H1 (cell line): ENCODE measurements at regions not wholly inside any gene's neighbourhood (a gene's known extent, or its start where the extent isn't known, plus 50 kb on each side); places are given as distances from the start of the nearest gene placed in this dataset.

ENCODE experiments used
- CTCF ChIA-PET: fragments of 300-600 bp; sonication (Branson Sonifier 250); formaldehyde crosslinking; loops from one replicate; lab custom pipeline; 2021; ENCODE audit not compliant: partially characterized antibody; lab: Charles Lee
- POLR2A ChIA-PET: fragments of 300-600 bp; sonication (Branson Sonifier 250); formaldehyde crosslinking; loops from one replicate; lab custom pipeline; 2021; ENCODE audit warnings: inconsistent platforms; ENCODE audit not compliant: partially characterized antibody; lab: Charles Lee
- DNase-seq, 2 experiments: peaks; one replicate each; pipeline versions ENCODE4 v3.0.0 to v3.0.0-alpha.2; 2010 to 2022; ENCODE audit warnings: low spot score in 2 of 2, low read depth in 1 of 2, mixed read lengths in 1 of 2
- FAIRE-seq: peaks from 2 replicates; lab custom pipeline; 2011; peaks lifted over from hg19 to GRCh38; lab: Jason Lieb, UNC
- H2AFZ ChIP-seq: 2 replicates; pipeline ENCODE4 v1.8.1; 2012; ENCODE audit warnings: low read length, inconsistent platforms
- H2AK5ac ChIP-seq: 2 replicates; pipeline ENCODE4 v1.6.1; 2013; ENCODE audit warnings: low read depth, low read length
- H2BK120ac ChIP-seq: replicated peaks from 2 replicates; pipeline ENCODE3; 2013; ENCODE audit warnings: low read depth, low read length, inconsistent platforms
- H2BK12ac ChIP-seq: 2 replicates; pipeline ENCODE4 v1.6.1; 2013; ENCODE audit warnings: low read depth, low read length
- H2BK15ac ChIP-seq: 2 replicates; pipeline ENCODE4 v1.6.1; 2013; ENCODE audit warnings: low read length
- H2BK20ac ChIP-seq: 2 replicates; pipeline ENCODE4 v1.6.1; 2013; ENCODE audit warnings: low read length
- H2BK5ac ChIP-seq: 2 replicates; pipeline ENCODE4 v1.6.1; 2013; ENCODE audit warnings: low read depth, low read length
- H3K14ac ChIP-seq: 2 replicates; pipeline ENCODE4 v1.6.1; 2013; ENCODE audit warnings: inconsistent platforms; ENCODE audit not compliant: insufficient read length
- H3K18ac ChIP-seq: 2 replicates; pipeline ENCODE4 v1.6.1; 2013; ENCODE audit warnings: low read length; ENCODE audit errors: extremely low read depth
- H3K23ac ChIP-seq: 2 replicates; pipeline ENCODE4 v1.6.1; 2013; ENCODE audit warnings: inconsistent platforms; ENCODE audit not compliant: insufficient read length
- H3K23me2 ChIP-seq: 2 replicates; pipeline ENCODE4 v1.6.1; 2013; ENCODE audit warnings: low read depth, low read length
- H3K27ac ChIP-seq: 2 replicates; pipeline ENCODE4 v1.6.1; 2011; ENCODE audit warnings: low read depth, low read length, inconsistent platforms
- H3K27me3 ChIP-seq, 4 experiments: replicated peaks in 1 of 4; 1 replicate in 1 of 4; 2 replicates in 3 of 4; pipeline versions ENCODE4 v1.6.1 to v1.8.1; 2011 to 2013; ENCODE audit warnings: low read length in 3 of 4, mild to moderate bottlenecking in 3 of 4, inconsistent platforms in 2 of 4, mixed read lengths in 2 of 4, moderate library complexity in 1 of 4; ENCODE audit not compliant: control insufficient read depth in 3 of 4, insufficient read depth in 3 of 4; ENCODE audit errors: extremely low read depth in 1 of 4
- H3K36me3 ChIP-seq, 4 experiments: 2 replicates each; pipeline versions ENCODE4 v1.6.1 to v1.8.1; 2011 to 2013; ENCODE audit warnings: mild to moderate bottlenecking in 4 of 4, low read length in 3 of 4, moderate library complexity in 2 of 4, control low read depth in 1 of 4, inconsistent platforms in 1 of 4; ENCODE audit not compliant: insufficient read depth in 4 of 4, control insufficient read depth in 2 of 4
- H3K4ac ChIP-seq: replicated peaks from 2 replicates; pipeline ENCODE3; 2013; ENCODE audit warnings: low read length, low read depth, mixed read lengths, inconsistent platforms; ENCODE audit not compliant: insufficient read length
- H3K4me1 ChIP-seq, 4 experiments: replicated peaks in 1 of 4; 1 replicate in 1 of 4; 2 replicates in 3 of 4; pipeline versions ENCODE4 v1.6.1 to v1.8.1; 2011 to 2013; ENCODE audit warnings: low read length in 3 of 4, inconsistent platforms in 2 of 4, mixed read lengths in 1 of 4; ENCODE audit not compliant: insufficient read depth in 4 of 4, control insufficient read depth in 3 of 4
- H3K4me2 ChIP-seq, 2 experiments: 2 replicates each; pipeline versions ENCODE4 v1.6.1 to v1.8.1; 2011 to 2013; ENCODE audit warnings: low read depth in 2 of 2, low read length in 2 of 2, control low read depth in 1 of 2, inconsistent platforms in 1 of 2, mild to moderate bottlenecking in 1 of 2; ENCODE audit not compliant: insufficient read depth in 1 of 2
- H3K4me3 ChIP-seq, 4 experiments: fragments of 200-600, 300-600 bp in 1 of 4; sonication (generic), shearing (Covaris generic), sonication (Bioruptor Twin) in 1 of 4; 2 replicates each; pipeline versions ENCODE4 v1.5.1 to v1.8.1; 2011 to 2016; ENCODE audit warnings: low read length in 4 of 4, low read depth in 3 of 4, control low read depth in 2 of 4, inconsistent platforms in 2 of 4, mild to moderate bottlenecking in 2 of 4, mixed read lengths in 1 of 4, moderate library complexity in 1 of 4; ENCODE audit not compliant: insufficient read depth in 2 of 4; ENCODE audit errors: extremely low read depth in 1 of 4
- H3K56ac ChIP-seq: replicated peaks from 2 replicates; pipeline ENCODE3; 2013; ENCODE audit warnings: low read depth, mild to moderate bottlenecking, mixed read lengths, low read length, inconsistent platforms; ENCODE audit not compliant: insufficient read length
- H3K79me1 ChIP-seq: 2 replicates; pipeline ENCODE4 v1.6.1; 2013; ENCODE audit warnings: low read depth, low read length, control low read depth
- H3K79me2 ChIP-seq, 2 experiments: 2 replicates each; pipeline versions ENCODE4 v1.6.1 to v1.8.1; 2012 to 2013; ENCODE audit warnings: low read length in 2 of 2, mild to moderate bottlenecking in 2 of 2, inconsistent platforms in 1 of 2; ENCODE audit not compliant: insufficient read depth in 2 of 2, control insufficient read depth in 1 of 2
- H3K9ac ChIP-seq, 4 experiments: replicated peaks in 1 of 4; 1 replicate in 1 of 4; 2 replicates in 3 of 4; pipeline versions ENCODE4 v1.6.1 to v1.8.1; 2011 to 2013; ENCODE audit warnings: low read depth in 3 of 4, low read length in 3 of 4, control low read depth in 2 of 4, mild to moderate bottlenecking in 2 of 4, moderate library complexity in 2 of 4, inconsistent platforms in 1 of 4; ENCODE audit errors: extremely low read depth in 1 of 4
- H3K9me3 ChIP-seq, 2 experiments: 2 replicates each; pipeline versions ENCODE4 v1.6.1 to v1.8.1; 2012 to 2013; ENCODE audit warnings: mild to moderate bottlenecking in 2 of 2, moderate library complexity in 2 of 2, control low read depth in 1 of 2, inconsistent platforms in 1 of 2, low read depth in 1 of 2, low read length in 1 of 2, mixed read lengths in 1 of 2; ENCODE audit not compliant: insufficient read depth in 2 of 2
- H4K20me1 ChIP-seq, 2 experiments: replicated peaks in 1 of 2; 2 replicates each; pipeline versions ENCODE3 to v1.8.1; 2011 to 2013; ENCODE audit warnings: inconsistent platforms in 2 of 2, low read length in 2 of 2, mild to moderate bottlenecking in 1 of 2; ENCODE audit not compliant: insufficient read depth in 2 of 2, control insufficient read depth in 1 of 2
- H4K5ac ChIP-seq: 2 replicates; pipeline ENCODE4 v1.6.1; 2013; ENCODE audit warnings: low read length, low read depth, mixed read lengths, inconsistent platforms; ENCODE audit not compliant: insufficient read length
- H4K8ac ChIP-seq: 2 replicates; pipeline ENCODE4 v1.8.0; 2013; ENCODE audit warnings: mild to moderate bottlenecking, moderate library complexity, low read length, inconsistent platforms; ENCODE audit not compliant: insufficient read depth; ENCODE audit errors: extremely low read depth
- H4K91ac ChIP-seq: replicated peaks from 2 replicates; pipeline ENCODE3; 2013; ENCODE audit warnings: low read length, mixed read lengths, inconsistent platforms; ENCODE audit not compliant: insufficient read length
- ASH2L ChIP-seq: fragments of 200-600, 300-600 bp; sonication (generic); IDR thresholded peaks from one replicate; pipeline ENCODE4 v1.7.1; 2017; ENCODE audit warnings: low read length
- CEBPB ChIP-seq: IDR thresholded peaks from 2 replicates; pipeline ENCODE4 v1.6.1; 2012; ENCODE audit warnings: low read depth, low read length
- KDM4A ChIP-seq: IDR thresholded peaks from one replicate; pipeline ENCODE4 v1.7.1; 2012; ENCODE audit warnings: low read depth, mild to moderate bottlenecking, moderate library complexity, low read length, inconsistent platforms; ENCODE audit not compliant: severe bottlenecking
- KDM5A ChIP-seq: fragments of 200-600 bp; IDR thresholded peaks from 2 replicates; pipeline ENCODE4 v1.7.1; 2012; ENCODE audit warnings: mild to moderate bottlenecking, low read length, inconsistent platforms, mixed read lengths
- MAFK ChIP-seq: IDR thresholded peaks from 2 replicates; pipeline ENCODE4 v1.6.1; 2012; ENCODE audit warnings: low read depth, mild to moderate bottlenecking, improper control_type of control experiment, low read length
- NRF1 ChIP-seq: IDR thresholded peaks from 2 replicates; pipeline ENCODE4 v1.6.1; 2011; ENCODE audit warnings: mild to moderate bottlenecking, low read depth, low read length, improper control_type of control experiment
- PHF8 ChIP-seq: fragments of 200-600 bp; sonication (generic); conservative IDR thresholded peaks from 2 replicates; pipeline ENCODE4 v1.7.1; 2012; ENCODE audit warnings: low read depth, mild to moderate bottlenecking, inconsistent platforms, low read length, moderate library complexity
- SIN3A ChIP-seq, 2 experiments: IDR thresholded peaks in 1 of 2; conservative IDR thresholded peaks in 1 of 2; 2 replicates each; pipeline ENCODE4 v1.6.1; 2011 to 2012; ENCODE audit warnings: low read length in 2 of 2, improper control_type of control experiment in 1 of 2, low read depth in 1 of 2, mild to moderate bottlenecking in 1 of 2
- TCF12 ChIP-seq: IDR thresholded peaks from 2 replicates; pipeline ENCODE4 v1.6.1; 2011; ENCODE audit warnings: low read depth, mild to moderate bottlenecking, low read length
- TEAD4 ChIP-seq: IDR thresholded peaks from 2 replicates; pipeline ENCODE4 v1.6.1; 2012; ENCODE audit warnings: low read depth, low read length, inconsistent platforms, mixed read lengths
- USF2 ChIP-seq: IDR thresholded peaks from 2 replicates; pipeline ENCODE4 v1.6.1; 2011; ENCODE audit warnings: low read length, improper control_type of control experiment
- WGBS, 2 experiments: shearing (Covaris generic) in 1 of 2; methylation state at CpG; one replicate each; pipeline versions ENCODE4 v1.1.6 to v1.1.7; 2013 to 2015; ENCODE audit warnings: low lambda C conversion rate in 2 of 2, mixed read lengths in 2 of 2, inconsistent platforms in 1 of 2, low coverage in 1 of 2, missing lambda C conversion rate in 1 of 2; ENCODE audit not compliant: insufficient replicate concordance in 2 of 2, insufficient coverage in 1 of 2, insufficient read length in 1 of 2; ENCODE audit errors: extremely low coverage in 1 of 2, missing lambda C conversion rate in 1 of 2; 5-methylcytosine and 5-hydroxymethylcytosine counted together
- TF ChIP-seq, protein P1 (sequence below): IDR thresholded peaks from 2 replicates; pipeline ENCODE4 v1.6.1; 2011; ENCODE audit warnings: low read depth, mild to moderate bottlenecking, low read length; ENCODE audit not compliant: insufficient read depth

- Histone ChIP-seq H4K20me1 (no peaks in the 10 kb centered on the region), H3K18ac (no peak overlapping the region), H4K91ac (no peak overlapping the region), H3K36me3 (no peaks in the 10 kb centered on the region), H2BK5ac (no peak overlapping the region), H3K4me1 (no peaks in the 10 kb centered on the region), H3K56ac (no peak overlapping the region), H2AK5ac (no peak overlapping the region), H3K27me3 (peaks cover 0 to 1% (median 0%) of the 10 kb centered on the region in 4 experiments; a peak in 1 of 7 replicates), H2AFZ (0 out of 2 replicates have a peak overlapping the region, but pooled peaks have one; percentile 30), H3K4me2 (no peak overlapping the region), H3K23me2 (no peaks in the 10 kb centered on the region), H3K4me3 (no peak overlapping the region), H2BK15ac (no peak overlapping the region), H3K9ac (no peak overlapping the region), H3K9me3 (no peaks in the 10 kb centered on the region), H3K4ac (no peak overlapping the region), H4K5ac (no peak overlapping the region), H3K79me1 (no peaks in the 10 kb centered on the region), H2BK20ac (no peak overlapping the region), H4K8ac (no peak overlapping the region), H2BK120ac (no peak overlapping the region), H2BK12ac (no peak overlapping the region), H3K14ac (no peak overlapping the region), H3K27ac (no peak overlapping the region), H3K23ac (no peak overlapping the region), H3K79me2 (no peaks in the 10 kb centered on the region)
- ChIA-PET POLR2A (no interaction called here), CTCF (interaction anchor here (0.6 to 1.0 kb wide), 2 partner anchors 13 to 684 kb away, joined by 3 read pairs; no protein-coding TSS in a partner anchor)
- 93% methylated on average over 4 of the region's 4 CpGs; no CpG with 5 or more reads in 1 of the 2 experiments for whole genome bisulfite sequencing, 2 experiments
- TF ChIP-seq KDM4A (no peak), SIN3A (conservative IDR thresholded peaks at IDR 0.05 in 1 of 2, IDR thresholded peaks at IDR 0.05 in 1 of 2; ENCODE audit: low read depth in 1 of 2, low read length in 2 of 2) (no peak), USF2 (no peak), PHF8 (no peak), CEBPB (no peak), NRF1 (no peak), TCF12 (no peak), MAFK (no peak), ASH2L (no peak), TEAD4 (no peak), KDM5A (no peak)
- TF ChIP-seq, protein P1, sequence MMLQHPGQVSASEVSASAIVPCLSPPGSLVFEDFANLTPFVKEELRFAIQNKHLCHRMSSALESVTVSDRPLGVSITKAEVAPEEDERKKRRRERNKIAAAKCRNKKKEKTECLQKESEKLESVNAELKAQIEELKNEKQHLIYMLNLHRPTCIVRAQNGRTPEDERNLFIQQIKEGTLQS = no peak
- DNase-seq = no peak
- no peak for FAIRE-seq
These were observed 1043.0 kb upstream of the CDH18 start for GRCh38 chr5:21030981-21031380.
